GM12878 (cell line): ENCODE measurements at regions not wholly inside any gene's neighbourhood (a gene's known extent, or its start where the extent isn't known, plus 50 kb on each side); places are given as distances from the start of the nearest gene placed in this dataset.

Experiments used
- ATAC-seq: fragments of 200-7000 bp; cut with Tn5 transposase; 3 replicates; pipeline ENCODE4 v1.9.1; 2020; ENCODE audit warnings: mild to moderate bottlenecking, moderate library complexity
- BruUV-seq: library from RNA; stranded (reverse); fragments of 400-500 nt; replicated peaks from 2 replicates; lab custom pipeline; 2021; lab: Mats Ljungman, UMichigan
- CTCF ChIA-PET: fragments of 300-600 bp; sonication (Branson Sonifier 250); formaldehyde crosslinking; extraction: SDS; loops from one replicate; lab custom pipeline; 2021; ENCODE audit warnings: inconsistent platforms; lab: Yijun Ruan, JAX
- POLR2A ChIA-PET: fragments of 350-600 bp; formaldehyde crosslinking; extraction: SDS; loops from one replicate; lab custom pipeline; 2021; ENCODE audit warnings: inconsistent platforms; lab: Charles Lee
- RAD21 ChIA-PET: fragments of 300-600 bp; sonication (Branson Sonifier 250); formaldehyde crosslinking; loops from one replicate; lab custom pipeline; 2023; ENCODE audit warnings: antibody characterized with exemption; ENCODE audit not compliant: unreplicated experiment; lab: Charles Lee
- SMC1A ChIA-PET: fragments of 300-600 bp; sonication (Branson Sonifier 250); formaldehyde crosslinking; loops from one replicate; lab custom pipeline; 2023; ENCODE audit not compliant: unreplicated experiment, uncharacterized antibody; lab: Charles Lee
- DNase-seq: peaks from one replicate; pipeline ENCODE4 v3.0.0-alpha.2; 2011; ENCODE audit warnings: low read depth, low spot score
- FAIRE-seq: peaks from 3 replicates; lab custom pipeline; 2011; peaks lifted over from hg19 to GRCh38; lab: Jason Lieb, UNC
- H2AFZ ChIP-seq: 2 replicates; pipeline ENCODE4 v1.6.0; 2011; ENCODE audit warnings: low read depth, low read length, control low read depth; ENCODE audit not compliant: control insufficient read depth
- H3K27ac ChIP-seq: 2 replicates; pipeline ENCODE4 v1.5.1; 2011; ENCODE audit warnings: control low read depth; ENCODE audit not compliant: control insufficient read depth, insufficient read depth
- H3K27me3 ChIP-seq, 2 experiments: replicated peaks in 1 of 2; 2 replicates each; pipeline versions ENCODE4 v1.6.0 to v1.6.1; 2011; ENCODE audit warnings: low read length in 1 of 2; ENCODE audit not compliant: control insufficient read depth in 2 of 2, insufficient read depth in 2 of 2
- H3K36me3 ChIP-seq, 2 experiments: 2 replicates each; pipeline ENCODE4 v1.5.1; 2011; ENCODE audit warnings: low read length in 1 of 2; ENCODE audit not compliant: control insufficient read depth in 2 of 2, insufficient read depth in 2 of 2
- H3K4me1 ChIP-seq: 2 replicates; pipeline ENCODE4 v1.6.1; 2011; ENCODE audit warnings: mild to moderate bottlenecking, low read length, moderate library complexity, mixed read lengths; ENCODE audit not compliant: control insufficient read depth, insufficient read depth
- H3K4me2 ChIP-seq: 2 replicates; pipeline ENCODE4 v1.6.0; 2011; ENCODE audit warnings: control low read depth; ENCODE audit not compliant: control insufficient read depth, insufficient read depth
- H3K4me3 ChIP-seq: fragments of 200-600 bp; sonication (generic); 2 replicates; pipeline ENCODE4 v1.5.1; 2016
- H3K79me2 ChIP-seq: 2 replicates; pipeline ENCODE4 v1.6.0; 2011; ENCODE audit warnings: low read length; ENCODE audit not compliant: control insufficient read depth, insufficient read depth
- H3K9ac ChIP-seq: 2 replicates; pipeline ENCODE4 v1.8.0; 2011; ENCODE audit warnings: low read length, control low read depth, mixed read lengths; ENCODE audit not compliant: control insufficient read depth, insufficient read depth
- H3K9me3 ChIP-seq: replicated peaks from 3 replicates; pipeline ENCODE4 v1.5.1; 2011; ENCODE audit warnings: mild to moderate bottlenecking, low read length; ENCODE audit not compliant: control insufficient read depth, insufficient read depth
- H4K20me1 ChIP-seq: 2 replicates; pipeline ENCODE4 v1.6.0; 2011; ENCODE audit not compliant: control insufficient read depth, insufficient read depth
- BACH1 ChIP-seq: fragments of 450-650 bp; IDR thresholded peaks from 2 replicates; pipeline ENCODE4 v1.6.1; 2017; ENCODE audit warnings: mild to moderate bottlenecking, borderline replicate concordance
- EZH2 ChIP-seq: IDR thresholded peaks from 2 replicates; pipeline ENCODE4 v1.6.1; 2012; ENCODE audit warnings: low read depth, mild to moderate bottlenecking, control low read depth, inconsistent platforms, low read length, borderline replicate concordance; ENCODE audit not compliant: control insufficient read depth
- MEF2B ChIP-seq: fragments of 450-650 bp; IDR thresholded peaks from 2 replicates; pipeline ENCODE4 v1.6.1; 2018; ENCODE audit warnings: mild to moderate bottlenecking, moderate library complexity; ENCODE audit not compliant: partially characterized antibody, poor library complexity, severe bottlenecking
- MYC ChIP-seq: IDR thresholded peaks from 2 replicates; pipeline ENCODE4 v1.6.1; 2011; ENCODE audit warnings: mild to moderate bottlenecking, low read length, moderate library complexity, inconsistent platforms; ENCODE audit not compliant: insufficient read depth, insufficient replicate concordance, insufficient read length, severe bottlenecking
- NFIC ChIP-seq: IDR thresholded peaks from 2 replicates; pipeline ENCODE4 v1.6.1; 2012; ENCODE audit warnings: low read depth, mild to moderate bottlenecking, inconsistent platforms, low read length, moderate library complexity
- POU2F2 ChIP-seq: IDR thresholded peaks from 3 replicates; pipeline ENCODE4 v1.6.1; 2011; ENCODE audit warnings: low read depth, mild to moderate bottlenecking, low read length, borderline replicate concordance
- RCOR1 ChIP-seq: conservative IDR thresholded peaks from 2 replicates; pipeline ENCODE4 v1.6.1; 2012; ENCODE audit warnings: low read depth, low read length, improper control_type of control experiment
- WGBS: methylation state at CpG from one replicate; pipeline ENCODE4 v1.1.6; 2016; ENCODE audit warnings: low lambda C conversion rate; ENCODE audit not compliant: insufficient replicate concordance, insufficient coverage; ENCODE audit errors: missing lambda C conversion rate; 5-methylcytosine and 5-hydroxymethylcytosine counted together
- in situ Hi-C: fragments of 300-500 bp; cut with MboI; formaldehyde crosslinking; loops from 9 replicates; pipeline ENCODE4 v1.14.3; 2018; ENCODE audit warnings: mixed read lengths
- intact Hi-C: fragments of 100-400 bp; cut with micrococcal nuclease; formaldehyde crosslinking; loops from one replicate; pipeline ENCODE4 v1.14.2; 2022; ENCODE audit not compliant: unreplicated experiment
- TF ChIP-seq, protein P1 (sequence below): fragments of 450-650 bp; IDR thresholded peaks from 2 replicates; pipeline ENCODE4 v1.6.1; 2017; ENCODE audit warnings: low read depth, mild to moderate bottlenecking, moderate library complexity

DNA sequence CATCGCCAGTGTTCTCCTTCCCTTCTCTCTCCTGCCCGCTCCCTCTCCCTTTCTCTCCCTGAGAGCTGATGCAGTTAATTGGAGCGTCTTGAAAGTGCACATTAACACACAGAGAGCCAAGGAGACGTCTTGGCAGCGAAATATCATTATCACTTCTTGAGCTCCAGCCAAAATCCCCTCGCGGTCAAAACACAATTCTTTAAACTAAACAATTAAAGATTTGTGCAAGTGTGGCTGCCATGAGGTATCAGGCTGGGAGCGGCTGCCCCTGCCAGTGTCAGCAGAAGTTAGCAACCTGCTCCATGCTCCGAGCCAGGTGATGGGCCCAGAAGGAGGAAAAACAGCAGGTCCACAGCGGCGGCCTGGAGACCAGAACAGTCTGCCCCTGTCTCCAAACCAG is 100.9 kb upstream of the FOXP4 start:
- no peaks in the 10 kb centered on the region for H3K9me3 ChIP-seq
- POLR2A ChIA-PET: interaction anchor here (1.3 kb wide), 1 partner anchor 12 kb away, joined by 4 read pairs; no protein-coding TSS in a partner anchor

DNA sequence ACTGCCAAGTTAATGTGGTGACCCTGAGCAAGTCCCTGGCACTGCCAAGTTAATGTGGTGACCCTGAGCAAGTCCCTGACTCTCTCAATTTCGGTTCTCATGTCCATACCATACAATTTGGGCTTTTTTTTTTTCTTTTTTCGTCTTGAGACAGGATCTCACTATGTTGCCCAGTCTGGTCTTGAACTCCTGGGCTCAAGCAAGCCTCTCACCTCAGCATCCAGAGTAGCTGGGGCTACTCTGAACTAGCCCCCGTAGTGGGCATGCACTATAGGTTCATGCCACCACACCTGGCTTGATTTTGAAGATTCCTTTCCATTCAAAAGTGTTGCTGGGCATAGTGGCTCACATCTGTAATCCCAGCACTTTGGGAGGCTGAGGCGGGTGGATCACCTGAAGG is 100.0 kb upstream of the FOXP4 start:
- no peak for ATAC-seq
- no peak for DNase-seq
- TF ChIP-seq NFIC (no peak), EZH2 (no peak), BACH1 (no peak), MYC (no peak), POU2F2 (no peak)
- TF ChIP-seq, protein P1, sequence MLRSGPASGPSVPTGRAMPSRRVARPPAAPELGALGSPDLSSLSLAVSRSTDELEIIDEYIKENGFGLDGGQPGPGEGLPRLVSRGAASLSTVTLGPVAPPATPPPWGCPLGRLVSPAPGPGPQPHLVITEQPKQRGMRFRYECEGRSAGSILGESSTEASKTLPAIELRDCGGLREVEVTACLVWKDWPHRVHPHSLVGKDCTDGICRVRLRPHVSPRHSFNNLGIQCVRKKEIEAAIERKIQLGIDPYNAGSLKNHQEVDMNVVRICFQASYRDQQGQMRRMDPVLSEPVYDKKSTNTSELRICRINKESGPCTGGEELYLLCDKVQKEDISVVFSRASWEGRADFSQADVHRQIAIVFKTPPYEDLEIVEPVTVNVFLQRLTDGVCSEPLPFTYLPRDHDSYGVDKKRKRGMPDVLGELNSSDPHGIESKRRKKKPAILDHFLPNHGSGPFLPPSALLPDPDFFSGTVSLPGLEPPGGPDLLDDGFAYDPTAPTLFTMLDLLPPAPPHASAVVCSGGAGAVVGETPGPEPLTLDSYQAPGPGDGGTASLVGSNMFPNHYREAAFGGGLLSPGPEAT: no peak
- TF ChIP-seq, all 136 proteins: peak for 0
- 22% methylated on average over 4 of the region's 4 CpGs for WGBS
- H3K36me3 ChIP-seq: no peaks in the 10 kb centered on the region
- H3K79me2 ChIP-seq: no peaks in the 10 kb centered on the region
- H3K27me3 ChIP-seq: no peaks in the 10 kb centered on the region; a peak in 2 of 4 replicates
- POLR2A ChIA-PET: interaction anchor here (1.3 kb wide), 1 partner anchor 11 kb away, joined by 4 read pairs; no protein-coding TSS in a partner anchor
- no peaks in the 10 kb centered on the region for H3K9me3 ChIP-seq
- intact Hi-C loops: no loop called here
- no peak overlapping the region for H3K4me3 ChIP-seq
- FAIRE-seq: no peak
- SMC1A ChIA-PET: interaction anchor here (5.2 kb wide), 1 partner anchor 21 kb away, joined by 27 read pairs; no protein-coding TSS in a partner anchor
- no peaks in the 10 kb centered on the region for H4K20me1 ChIP-seq
- no peak overlapping the region for H2AFZ ChIP-seq
- H3K4me1 ChIP-seq: peaks cover 5% of the 10 kb centered on the region
- CTCF ChIA-PET: interaction anchor here (1.3 to 4.7 kb wide), 2 partner anchors 16 to 21 kb away, joined by 4 to 24 read pairs; no protein-coding TSS in a partner anchor
- no peak overlapping the region for H3K4me2 ChIP-seq
- no peak overlapping the region for H3K9ac ChIP-seq
- no TSS peak for BruUV-seq
- RAD21 ChIA-PET: interaction anchor here (1.0 to 1.2 kb wide), 2 partner anchors 24 to 42 kb away, joined by 3 to 4 read pairs; no protein-coding TSS in a partner anchor
- H3K27ac ChIP-seq: no peak overlapping the region
- in situ Hi-C loops: no loop called here

More for the DNA sequence above, 100.9 kb upstream of the FOXP4 start:
- Histone ChIP-seq H3K9ac (no peak overlapping the region), H3K27me3 (no peaks in the 10 kb centered on the region; a peak in 2 of 4 replicates), H4K20me1 (no peaks in the 10 kb centered on the region), H3K4me2 (no peak overlapping the region), H3K4me3 (no peak overlapping the region), H3K27ac (no peak overlapping the region), H2AFZ (no peak overlapping the region), H3K79me2 (no peaks in the 10 kb centered on the region), H3K36me3 (no peaks in the 10 kb centered on the region), H3K4me1 (peaks cover 11% of the 10 kb centered on the region)
- intact Hi-C loops (no loop called here), in situ Hi-C loops (no loop called here)
- no TSS peak for BruUV-seq
- TF ChIP-seq RCOR1 (no peak), MEF2B (no peak)
- DNase-seq: no peak
- WGBS: 64% methylated on average over 11 of the region's 11 CpGs
- ChIA-PET RAD21 (interaction anchor here (0.9 to 1.3 kb wide), 4 partner anchors 17 to 43 kb away, joined by 3 to 5 read pairs (median 4); no protein-coding TSS in a partner anchor), SMC1A (interaction anchor here (5.2 kb wide), 1 partner anchor 20 kb away, joined by 27 read pairs; no protein-coding TSS in a partner anchor), CTCF (interaction anchor here (1.5 to 4.7 kb wide), 3 partner anchors 16 to 77 kb away, joined by 3 to 24 read pairs (median 17); no protein-coding TSS in a partner anchor)
- no peak for ATAC-seq
- no peak for FAIRE-seq
